AG04450 (cell line): ENCODE measurements at regions not wholly inside any gene's neighbourhood (a gene's known extent, or its start where the extent isn't known, plus 50 kb on each side); places are given as distances from the start of the nearest gene placed in this dataset.

Experiments
- CTCF ChIA-PET: fragments of 300-600, 350-600 bp; formaldehyde crosslinking; extraction: SDS; loops from one replicate; lab custom pipeline; 2022; ENCODE audit warnings: antibody characterized with exemption, inconsistent platforms; lab: Charles Lee
- POLR2A ChIA-PET: fragments of 350-600 bp; formaldehyde crosslinking; extraction: SDS; loops from one replicate; lab custom pipeline; 2021; ENCODE audit warnings: antibody characterized with exemption, inconsistent platforms; lab: Yijun Ruan, JAX
- DNase-seq: peaks from one replicate; pipeline ENCODE4 v3.0.0-alpha.2; 2011; ENCODE audit warnings: low read depth, low spot score
- H3K27ac ChIP-seq: one replicate; pipeline ENCODE4 v1.5.1; 2012; ENCODE audit warnings: low read depth, low read length, control low read depth
- H3K27me3 ChIP-seq: one replicate; pipeline ENCODE4 v1.6.0; 2012; ENCODE audit warnings: low read length; ENCODE audit not compliant: control insufficient read depth, insufficient read depth
- H3K4me3 ChIP-seq: 2 replicates; pipeline ENCODE4 v1.5.1; 2011; ENCODE audit warnings: mild to moderate bottlenecking, low read depth, low read length, control low read depth
- H3K9me3 ChIP-seq: 2 replicates; pipeline ENCODE4 v1.5.1; 2012; ENCODE audit warnings: low read length; ENCODE audit not compliant: control insufficient read depth, insufficient read depth
- CTCF ChIP-seq: IDR thresholded peaks from 2 replicates; pipeline ENCODE4 v1.5.1; 2011; ENCODE audit warnings: low read depth, low read length, control low read depth, inconsistent platforms

GRCh38 chr1:209106237-209106741, 477.2 kb upstream of the CAMK1G start:
- TF ChIP-seq CTCF: no peak
- H3K27ac ChIP-seq: no peak overlapping the region

GRCh38 chr1:209106861-209107260, 476.7 kb upstream of the CAMK1G start:
- H3K4me3 ChIP-seq: no peak overlapping the region
- H3K27ac ChIP-seq: no peak overlapping the region
- no peak for TF ChIP-seq CTCF
- H3K27me3 ChIP-seq: peaks cover 3% of the 10 kb centered on the region
- ChIA-PET CTCF (interaction anchor here (0.6 kb wide), 1 partner anchor 179 kb away, joined by 5 read pairs; no protein-coding TSS in a partner anchor), POLR2A (no interaction called here)
- no peak for DNase-seq
- H3K9me3 ChIP-seq: no peaks in the 10 kb centered on the region

More at GRCh38 chr1:209106237-209106741, 477.2 kb upstream of the CAMK1G start:
- POLR2A ChIA-PET: interaction anchor here (0.6 kb wide), 1 partner anchor 92 kb away, joined by 12 read pairs; no protein-coding TSS in a partner anchor
- no peak overlapping the region for H3K4me3 ChIP-seq
- H3K9me3 ChIP-seq: no peaks in the 10 kb centered on the region
- peaks cover 3% of the 10 kb centered on the region for H3K27me3 ChIP-seq
- CTCF ChIA-PET: interaction anchor here (0.6 kb wide), 1 partner anchor 178 kb away, joined by 5 read pairs; no protein-coding TSS in a partner anchor
- DNase-seq: no peak

GRCh38 chr1:209107535-209107934, 476.0 kb upstream of the CAMK1G start:
- Histone ChIP-seq H3K9me3 (no peaks in the 10 kb centered on the region), H3K27me3 (peaks cover 3% of the 10 kb centered on the region), H3K27ac (no peak overlapping the region), H3K4me3 (no peak overlapping the region)
- no peak for DNase-seq
- TF ChIP-seq CTCF: no peak
- POLR2A ChIA-PET: no interaction called here
- CTCF ChIA-PET: no interaction called here

GRCh38 chr1:209109001-209109785, 474.3 kb upstream of the CAMK1G start:
- CTCF ChIA-PET: no interaction called here
- DNase-seq: no peak
- H3K9me3 ChIP-seq: no peaks in the 10 kb centered on the region
- no peak overlapping the region for H3K27ac ChIP-seq
- H3K27me3 ChIP-seq: peaks cover 3% of the 10 kb centered on the region
- no peak overlapping the region for H3K4me3 ChIP-seq
- TF ChIP-seq CTCF: no peak
- POLR2A ChIA-PET: no interaction called here

- CTCF ChIA-PET: no interaction called here
- no peak for DNase-seq
- no peak for TF ChIP-seq CTCF
- H3K9me3 ChIP-seq: no peaks in the 10 kb centered on the region
- H3K4me3 ChIP-seq: no peak overlapping the region
- no peaks in the 10 kb centered on the region for H3K27me3 ChIP-seq
- H3K27ac ChIP-seq: no peak overlapping the region
- POLR2A ChIA-PET: no interaction called here
These were observed 470.0 kb upstream of the CAMK1G start for GRCh38 chr1:209113521-209113920.
